Skeletal muscle tissue (tissue), 3 donors: ENCODE measurements at regions not wholly inside any gene's neighbourhood (a gene's known extent, or its start where the extent isn't known, plus 50 kb on each side); places are given as distances from the start of the nearest gene placed in this dataset.

ENCODE experiments used
- H3K27ac ChIP-seq: one replicate; pipeline ENCODE4 v1.7.0; 2013; ENCODE audit warnings: mild to moderate bottlenecking, low read depth, low read length, inconsistent platforms
- H3K27me3 ChIP-seq, 3 donors: one replicate each; pipeline ENCODE4 v1.7.0; 2013; ENCODE audit warnings: low read length in 3 of 3; ENCODE audit not compliant: control insufficient read depth in 3 of 3, insufficient read depth in 3 of 3
- H3K36me3 ChIP-seq, 3 donors: one replicate each; pipeline ENCODE4 v1.7.0; 2013; ENCODE audit warnings: low read length in 3 of 3; ENCODE audit not compliant: control insufficient read depth in 3 of 3, insufficient read depth in 3 of 3
- H3K4me1 ChIP-seq, 3 donors: one replicate each; pipeline ENCODE4 v1.7.0; 2013; ENCODE audit warnings: low read length in 3 of 3, mild to moderate bottlenecking in 3 of 3; ENCODE audit not compliant: control insufficient read depth in 3 of 3, insufficient read depth in 3 of 3
- H3K4me3 ChIP-seq, 3 donors: one replicate each; pipeline ENCODE4 v1.7.0; 2013; ENCODE audit warnings: low read length in 3 of 3
- H3K9ac ChIP-seq, 3 donors: one replicate each; pipeline ENCODE4 v1.7.0; 2013; ENCODE audit warnings: low read length in 3 of 3, mild to moderate bottlenecking in 3 of 3, moderate library complexity in 2 of 3, low read depth in 1 of 3
- H3K9me3 ChIP-seq, 3 donors: one replicate each; pipeline ENCODE4 v1.7.0; 2013; ENCODE audit warnings: low read length in 3 of 3; ENCODE audit not compliant: control insufficient read depth in 3 of 3
- donor health status: Osteomylitis.

GRCh38 chr13:91277013-91277676 lies 70.3 kb upstream of the MIR17HG start:
- Histone ChIP-seq H3K4me3 (no peak overlapping the region), H3K27ac (no peak overlapping the region), H3K4me1 (no peaks in the 10 kb centered on the region), H3K9ac (no peak overlapping the region), H3K9me3 (no peaks in the 10 kb centered on the region), H3K36me3 (no peaks in the 10 kb centered on the region), H3K27me3 (no peaks in the 10 kb centered on the region)

- Histone ChIP-seq H3K36me3 (no peaks in the 10 kb centered on the region), H3K27me3 (no peaks in the 10 kb centered on the region), H3K9me3 (no peaks in the 10 kb centered on the region), H3K27ac (no peak overlapping the region), H3K9ac (no peak overlapping the region), H3K4me3 (no peak overlapping the region), H3K4me1 (no peaks in the 10 kb centered on the region)
Observed at GRCh38 chr13:91278291-91278690, 69.2 kb upstream of the MIR17HG start.

GRCh38 chr13:91278888-91279287 lies 68.6 kb upstream of the MIR17HG start:
- Histone ChIP-seq H3K4me3 (no peak overlapping the region), H3K9me3 (no peaks in the 10 kb centered on the region), H3K27ac (no peak overlapping the region), H3K9ac (no peak overlapping the region), H3K36me3 (no peaks in the 10 kb centered on the region), H3K27me3 (no peaks in the 10 kb centered on the region), H3K4me1 (no peaks in the 10 kb centered on the region)

- Histone ChIP-seq H3K27ac (no peak overlapping the region), H3K36me3 (no peaks in the 10 kb centered on the region), H3K4me3 (no peak overlapping the region), H3K27me3 (no peaks in the 10 kb centered on the region), H3K9me3 (no peaks in the 10 kb centered on the region), H3K4me1 (no peaks in the 10 kb centered on the region), H3K9ac (no peak overlapping the region)
Observed at GRCh38 chr13:91280801-91281200, 66.7 kb upstream of the MIR17HG start.

GRCh38 chr13:91284335-91284734 lies 63.2 kb upstream of the MIR17HG start:
- H3K27ac ChIP-seq = no peak overlapping the region
- H3K9ac ChIP-seq = no peak overlapping the region
- no peaks in the 10 kb centered on the region for H3K27me3 ChIP-seq
- H3K36me3 ChIP-seq = no peaks in the 10 kb centered on the region
- no peaks in the 10 kb centered on the region for H3K9me3 ChIP-seq
- H3K4me1 ChIP-seq = no peaks in the 10 kb centered on the region
- H3K4me3 ChIP-seq = no peak overlapping the region

- no peaks in the 10 kb centered on the region for H3K4me1 ChIP-seq
- no peaks in the 10 kb centered on the region for H3K9me3 ChIP-seq
- no peak overlapping the region for H3K27ac ChIP-seq
- H3K36me3 ChIP-seq = no peaks in the 10 kb centered on the region
- no peak overlapping the region for H3K4me3 ChIP-seq
- H3K27me3 ChIP-seq = no peaks in the 10 kb centered on the region
- H3K9ac ChIP-seq = no peak overlapping the region
Observed at GRCh38 chr13:91286317-91286716, 61.2 kb upstream of the MIR17HG start.

GRCh38 chr13:91291078-91291477 lies 56.4 kb upstream of the MIR17HG start:
- Histone ChIP-seq H3K27me3 (no peaks in the 10 kb centered on the region), H3K4me1 (no peaks in the 10 kb centered on the region), H3K36me3 (no peaks in the 10 kb centered on the region), H3K27ac (no peak overlapping the region), H3K9ac (no peak overlapping the region), H3K4me3 (no peak overlapping the region), H3K9me3 (no peaks in the 10 kb centered on the region)

GRCh38 chr13:91292630-91293221 lies 54.8 kb upstream of the MIR17HG start:
- Histone ChIP-seq H3K9me3 (no peaks in the 10 kb centered on the region), H3K9ac (no peak overlapping the region), H3K27ac (no peak overlapping the region), H3K4me1 (no peaks in the 10 kb centered on the region), H3K27me3 (no peaks in the 10 kb centered on the region), H3K36me3 (no peaks in the 10 kb centered on the region), H3K4me3 (no peak overlapping the region)

- Histone ChIP-seq H3K9me3 (no peaks in the 10 kb centered on the region), H3K27ac (no peak overlapping the region), H3K4me1 (no peaks in the 10 kb centered on the region), H3K36me3 (no peaks in the 10 kb centered on the region), H3K9ac (no peak overlapping the region), H3K4me3 (no peak overlapping the region), H3K27me3 (peaks cover 0 to 5% (median 0%) of the 10 kb centered on the region in 3 donors)
Observed at GRCh38 chr13:91295712-91296410, 51.6 kb upstream of the MIR17HG start.

- no peaks in the 10 kb centered on the region for H3K36me3 ChIP-seq
- H3K9me3 ChIP-seq = no peaks in the 10 kb centered on the region
- no peaks in the 10 kb centered on the region for H3K4me1 ChIP-seq
- H3K4me3 ChIP-seq = no peak overlapping the region
- H3K27me3 ChIP-seq = peaks cover 0 to 5% (median 0%) of the 10 kb centered on the region in 3 donors
- no peak overlapping the region for H3K9ac ChIP-seq
- H3K27ac ChIP-seq = no peak overlapping the region
Observed at GRCh38 chr13:91297503-91297902, 50.0 kb upstream of the MIR17HG start.
